HepG2 (cell line): ENCODE measurements at regions not wholly inside any gene's neighbourhood (a gene's known extent, or its start where the extent isn't known, plus 50 kb on each side); places are given as distances from the start of the nearest gene placed in this dataset.

Experiments
- ADNP ChIP-seq: sonication (generic); formaldehyde crosslinking; IDR thresholded peaks from 2 replicates; pipeline ENCODE4 v1.4.0; 2020; ENCODE audit warnings: missing genetic modification reagents
- BHLHE40 ChIP-seq: IDR thresholded peaks from 2 replicates; pipeline ENCODE4 v1.6.1; 2011; ENCODE audit warnings: low read length, improper control_type of control experiment
- E2F5 ChIP-seq: sonication (generic); formaldehyde crosslinking; conservative IDR thresholded peaks from 2 replicates; pipeline ENCODE4 v1.4.0; 2020; ENCODE audit warnings: missing genetic modification reagents
- MAX ChIP-seq: IDR thresholded peaks from 2 replicates; pipeline ENCODE4 v1.6.1; 2012; ENCODE audit warnings: inconsistent platforms
- SP1 ChIP-seq, 2 experiments: fragments of 450-650 bp in 1 of 2; sonication (generic) in 1 of 2; formaldehyde crosslinking in 1 of 2; IDR thresholded peaks; 2 replicates each; pipeline versions ENCODE4 v1.4.0 to v1.6.1; 2016 to 2020; ENCODE audit warnings: missing genetic modification reagents in 1 of 2

GRCh38 chr15:31238906-31239305, 87.7 kb upstream of the KLF13 start:
- TF ChIP-seq E2F5 (CRISPR knock-in tag) (no peak), SP1 (IDR thresholded peaks at IDR 0.05) (no peak), SP1 (CRISPR knock-in tag; IDR thresholded peaks at IDR 0.05) (no peak), ADNP (CRISPR knock-in tag) (no peak), BHLHE40 (no peak), MAX (no peak)
